ENCODE measurements at regions not wholly inside any gene's neighbourhood (a gene's known extent, or its start where the extent isn't known, plus 50 kb on each side); places are given as distances from the start of the nearest gene placed in this dataset.

- TF ChIP-seq CTCF (IDR thresholded peaks at IDR 0.05; ENCODE audit: extremely low read depth in 1 of 2, insufficient read depth in 1 of 2, low read depth in 1 of 2, low read length in 2 of 2) (no peak), EZH2 (IDR thresholded peaks at IDR 0.05; ENCODE audit: borderline replicate concordance, low read depth, low read length, severe bottlenecking) (no peak), POLR2AphosphoS5 (IDR thresholded peaks at IDR 0.05; ENCODE audit: insufficient read depth, low read depth, low read length) (no peak)
These were observed 1070.2 kb upstream of the ACO1 start for GRCh38 chr9:31314241-31314640.
